ENCODE measurements at regions not wholly inside any gene's neighbourhood (a gene's known extent, or its start where the extent isn't known, plus 50 kb on each side); places are given as distances from the start of the nearest gene placed in this dataset.

DNA sequence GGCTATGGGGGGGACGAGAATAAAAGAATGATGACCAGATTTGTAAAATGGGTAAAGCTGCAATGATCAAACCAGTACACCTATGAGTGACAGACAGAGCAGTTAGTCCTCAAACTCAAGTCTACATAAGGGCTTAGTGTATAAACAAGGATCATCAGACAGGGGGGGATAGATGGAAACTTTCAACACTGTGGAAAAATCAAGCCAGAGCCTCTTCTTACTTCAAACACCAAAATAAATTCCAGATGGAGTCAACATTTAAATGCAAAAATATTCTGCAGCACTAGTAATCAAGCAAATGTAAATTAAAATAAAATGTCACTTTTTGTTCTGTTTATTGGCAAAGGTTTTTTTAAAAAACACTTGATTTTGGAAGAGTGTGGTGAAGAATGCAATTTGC, 205.9 kb upstream of the RGMA start:
- no peak for DNase-seq

DNA sequence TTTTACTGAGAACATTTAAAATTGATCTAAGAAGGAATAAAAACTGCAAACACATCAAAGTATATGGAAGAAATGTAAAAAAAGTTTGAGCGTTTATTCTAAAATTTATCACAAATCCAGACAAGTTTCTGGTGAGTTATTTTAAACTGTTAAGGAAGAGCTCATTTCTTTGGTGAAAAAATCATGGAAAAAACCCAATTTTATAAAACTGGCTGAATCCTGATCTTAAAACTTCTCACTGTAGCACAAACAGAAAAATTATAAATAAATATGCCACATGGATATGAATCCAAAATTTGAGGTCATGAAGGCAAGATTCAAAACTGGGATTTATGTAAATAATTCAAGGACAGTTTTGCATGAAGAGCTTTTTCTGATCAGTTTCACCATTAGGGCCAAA, 205.1 kb upstream of the RGMA start:
- DNase-seq: no peak

DNA sequence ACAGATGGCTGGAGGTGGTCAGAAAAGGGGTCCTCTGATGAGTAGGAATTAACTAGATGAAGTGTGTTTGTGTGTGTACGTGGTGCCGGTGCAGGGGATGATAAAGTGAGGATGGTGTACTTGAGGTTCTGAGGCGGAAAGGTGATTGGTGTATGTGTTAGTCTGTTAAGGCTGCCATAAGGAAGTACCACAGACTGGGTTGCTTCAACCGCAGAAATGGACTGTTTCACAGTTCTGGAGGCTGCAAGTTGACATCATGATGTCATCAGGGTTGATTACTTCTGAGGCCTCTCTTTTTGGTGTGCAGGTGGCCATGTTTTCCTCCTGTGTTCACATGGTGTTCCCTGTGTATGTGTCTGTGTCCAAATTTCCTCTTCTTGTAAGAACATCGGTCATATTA, 202.4 kb upstream of the RGMA start:
- no peak for DNase-seq

DNA sequence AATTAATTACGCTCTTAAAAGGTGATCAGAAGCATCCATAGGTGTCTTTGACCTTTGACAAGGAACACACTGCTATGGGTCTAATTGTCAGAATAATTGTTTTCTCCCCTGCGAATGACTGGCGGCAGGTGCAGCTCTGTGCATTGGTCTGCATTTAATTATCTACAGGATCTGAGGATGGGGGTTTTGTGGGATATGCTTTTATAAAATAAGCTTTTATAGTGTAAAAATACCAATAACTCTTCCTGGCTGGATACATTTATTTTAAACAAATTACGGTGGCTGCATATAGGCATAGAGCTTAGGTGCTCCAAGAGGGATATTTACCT, 201.6 kb upstream of the RGMA start:
- DNase-seq: no peak

DNA sequence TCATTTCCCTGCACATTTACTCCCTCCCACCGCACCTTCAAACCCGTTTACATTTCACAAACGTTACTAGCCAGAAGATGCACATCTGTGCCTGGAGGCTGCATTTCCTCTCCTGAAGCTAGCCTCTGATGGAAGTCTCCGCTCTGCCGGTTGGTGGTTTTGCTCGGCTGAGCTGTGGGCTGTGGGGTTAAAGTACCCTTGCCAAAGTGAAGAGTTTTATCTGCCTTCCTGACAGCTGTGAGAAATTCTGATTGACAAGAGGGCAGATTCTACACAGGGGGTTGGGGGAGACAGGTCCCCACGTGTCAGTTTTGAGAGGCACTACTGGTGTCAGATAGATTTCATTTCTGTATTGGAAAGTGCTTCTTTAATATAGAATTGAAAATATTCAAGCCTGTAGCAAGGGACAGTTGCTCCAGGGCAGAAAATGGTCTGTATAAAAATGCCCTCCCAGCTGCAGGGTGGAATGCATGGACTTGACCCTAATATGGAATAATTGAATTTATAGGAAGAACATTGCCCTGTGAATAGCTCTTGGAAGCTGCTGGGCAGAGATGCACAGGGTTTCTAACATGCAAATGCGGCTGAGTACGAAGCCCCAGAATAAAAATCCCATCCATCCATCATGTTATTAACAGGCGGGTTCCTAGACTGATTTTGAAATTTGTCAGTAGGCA, 201.1 kb upstream of the RGMA start:
- DNase-seq: no peak

DNA sequence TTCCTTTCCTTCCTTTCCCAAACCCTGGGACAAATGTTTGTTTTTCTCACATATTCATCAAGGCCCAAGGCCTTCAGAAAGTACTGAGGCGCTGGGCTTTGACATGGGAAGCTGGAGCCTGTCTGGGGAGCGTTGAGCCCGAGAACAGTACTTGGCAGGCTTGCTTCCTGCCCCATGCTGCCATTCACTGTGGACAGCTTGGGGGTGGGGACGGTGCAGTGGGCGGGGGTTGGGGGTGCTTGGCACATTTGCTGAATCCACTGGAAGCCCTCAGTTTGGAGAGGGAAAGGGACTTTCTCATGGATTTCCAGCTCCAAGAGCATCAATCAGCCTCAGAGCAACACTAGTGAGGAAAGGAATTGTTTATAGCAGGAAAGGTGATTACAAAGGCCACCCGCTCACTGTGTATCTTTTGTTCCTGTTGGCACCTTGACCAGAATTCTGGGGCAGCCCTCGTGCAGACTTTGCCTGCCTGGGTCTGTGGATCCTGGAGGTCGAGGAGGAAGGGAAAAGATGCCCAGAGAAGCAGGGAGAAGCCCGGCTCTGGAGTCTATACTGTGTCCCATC, 199.8 kb upstream of the RGMA start:
- no peak for DNase-seq

DNA sequence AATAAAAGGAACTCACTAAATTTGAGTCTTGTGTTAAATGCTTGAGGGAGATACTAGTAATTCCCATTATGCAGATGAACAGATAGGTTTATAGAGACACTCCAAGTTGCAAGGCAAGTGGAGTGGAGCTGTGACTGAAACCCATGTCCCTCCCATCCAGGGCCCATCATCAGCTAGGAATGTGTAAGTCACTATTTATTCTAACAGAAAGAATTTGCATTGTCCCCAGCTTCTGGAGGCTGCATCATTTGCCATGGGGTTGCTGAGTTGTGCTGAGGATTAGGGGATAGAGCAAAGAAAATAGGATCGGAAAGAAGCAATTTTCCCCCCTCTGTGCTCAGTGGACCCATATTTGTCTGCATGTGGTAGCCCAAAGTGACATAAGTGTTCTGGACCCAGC, 197.4 kb upstream of the RGMA start:
- DNase-seq: no peak

DNA sequence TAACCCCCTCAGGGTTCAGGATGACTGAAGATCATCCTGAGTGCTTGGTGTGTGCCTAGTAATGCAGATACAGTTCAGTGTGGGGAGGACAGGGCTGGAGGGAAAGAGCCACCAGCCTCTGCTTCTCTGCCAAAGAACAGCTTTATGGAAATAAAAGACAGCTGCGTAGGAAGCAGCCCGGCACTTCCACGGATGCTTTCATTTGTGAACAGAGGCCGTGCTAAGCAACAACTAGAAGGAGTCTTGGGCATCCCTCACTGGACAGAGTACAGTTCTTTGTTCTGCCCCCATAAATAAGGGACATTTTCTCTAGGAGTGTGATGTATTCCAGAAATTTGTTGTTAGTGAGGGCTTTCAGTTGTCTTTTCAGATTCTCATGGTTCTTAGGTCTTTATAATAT, 194.8 kb upstream of the RGMA start:
- DNase-seq: no peak

DNA sequence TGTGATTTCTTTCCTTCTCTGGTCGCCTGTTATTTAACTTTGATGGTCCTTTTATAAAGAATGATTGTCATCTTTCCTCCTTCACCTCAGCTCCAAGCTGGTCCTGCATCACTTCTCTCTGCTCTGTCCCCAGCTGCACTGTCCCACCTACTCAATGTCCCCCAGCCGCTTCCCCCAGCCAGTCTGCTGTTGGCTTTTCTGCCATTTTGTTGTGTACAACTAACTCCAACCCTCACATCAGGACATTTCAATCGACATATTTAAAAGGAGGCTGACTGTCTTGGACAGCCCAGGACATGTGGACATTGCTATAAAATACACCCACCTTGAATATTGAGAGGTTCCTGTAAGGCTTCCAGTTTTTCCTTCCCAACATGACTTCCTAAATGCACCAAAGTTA, 193.8 kb upstream of the RGMA start:
- no peak for DNase-seq

DNA sequence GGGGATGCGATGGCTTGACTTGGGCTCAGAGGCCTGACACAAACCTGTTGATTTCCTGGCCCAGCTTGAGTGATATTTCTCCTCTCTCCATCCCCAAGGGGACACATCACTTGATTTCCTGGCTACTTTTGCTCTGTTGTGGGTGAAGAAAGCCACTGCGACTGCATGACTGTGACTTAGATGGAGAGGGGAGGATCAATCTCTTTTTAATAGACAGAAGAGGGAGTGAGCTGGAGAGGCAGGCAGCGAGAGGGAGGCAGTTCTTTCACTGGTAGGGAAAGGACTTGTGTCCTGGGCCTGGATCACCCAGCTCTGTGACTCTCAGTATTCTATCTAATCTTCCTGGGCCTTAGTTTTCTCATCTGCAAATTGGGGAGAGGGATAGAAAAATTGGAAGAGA, 189.8 kb upstream of the RGMA start:
- DNase-seq: no peak

DNA sequence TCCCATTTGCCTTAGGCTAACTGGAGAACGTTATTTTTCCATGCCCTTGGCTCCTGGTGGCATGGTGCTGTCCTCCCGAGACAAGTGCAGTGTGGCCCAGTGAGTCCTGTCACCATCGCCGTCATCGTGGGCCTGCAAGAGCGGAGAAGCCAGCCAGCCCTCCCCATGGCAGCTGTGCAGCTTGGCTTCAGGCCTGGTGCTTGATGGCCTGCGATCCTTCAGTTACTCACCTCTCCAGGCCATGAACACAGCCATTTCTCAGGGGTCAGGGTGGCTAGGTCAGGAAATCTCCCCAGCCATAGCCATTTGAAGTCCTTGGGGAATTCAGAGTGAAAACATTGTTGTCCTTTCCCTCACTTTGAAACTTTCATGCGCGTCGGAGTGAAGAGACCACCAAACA, 189.0 kb upstream of the RGMA start:
- no peak for DNase-seq

DNA sequence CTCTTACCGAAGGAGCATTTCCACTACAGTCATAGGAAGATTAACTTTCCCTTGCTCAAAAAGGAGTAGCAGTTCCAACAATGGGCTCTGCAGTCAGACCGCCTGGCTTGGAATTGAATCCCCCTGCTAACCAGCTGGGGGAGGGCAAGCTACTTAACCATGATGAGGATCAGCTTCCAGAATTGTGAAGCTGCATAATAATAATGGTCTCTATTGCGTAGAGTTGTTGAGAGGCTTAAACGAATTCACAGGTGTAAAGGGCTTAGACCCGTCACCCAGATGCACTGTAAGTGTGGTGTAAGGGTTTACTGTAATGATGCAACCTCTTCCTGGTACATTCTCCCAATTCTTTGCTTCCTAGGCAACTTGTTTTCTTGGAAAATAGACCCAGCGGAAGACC, 185.2 kb upstream of the RGMA start:
- DNase-seq: no peak

DNA sequence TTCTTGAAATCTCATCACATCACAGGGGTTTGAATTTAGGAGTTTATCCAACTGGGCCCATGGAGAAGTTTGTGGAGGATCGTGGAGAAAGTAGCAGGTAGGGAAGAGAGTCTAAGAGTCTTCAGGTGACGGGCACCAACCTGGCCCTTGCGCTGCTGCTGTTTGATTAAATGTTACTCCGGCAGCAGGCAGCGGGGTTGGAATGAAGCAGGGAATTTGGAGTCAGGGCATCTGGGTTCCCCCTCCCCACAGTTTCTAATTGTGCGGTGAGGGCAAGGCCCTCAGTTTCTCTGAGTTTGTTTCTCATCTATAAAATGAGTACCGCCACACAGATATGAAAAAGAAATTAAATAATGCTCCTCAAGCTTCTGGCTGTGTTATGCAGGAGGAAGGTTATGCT, 182.9 kb upstream of the RGMA start:
- no peak for DNase-seq

DNA sequence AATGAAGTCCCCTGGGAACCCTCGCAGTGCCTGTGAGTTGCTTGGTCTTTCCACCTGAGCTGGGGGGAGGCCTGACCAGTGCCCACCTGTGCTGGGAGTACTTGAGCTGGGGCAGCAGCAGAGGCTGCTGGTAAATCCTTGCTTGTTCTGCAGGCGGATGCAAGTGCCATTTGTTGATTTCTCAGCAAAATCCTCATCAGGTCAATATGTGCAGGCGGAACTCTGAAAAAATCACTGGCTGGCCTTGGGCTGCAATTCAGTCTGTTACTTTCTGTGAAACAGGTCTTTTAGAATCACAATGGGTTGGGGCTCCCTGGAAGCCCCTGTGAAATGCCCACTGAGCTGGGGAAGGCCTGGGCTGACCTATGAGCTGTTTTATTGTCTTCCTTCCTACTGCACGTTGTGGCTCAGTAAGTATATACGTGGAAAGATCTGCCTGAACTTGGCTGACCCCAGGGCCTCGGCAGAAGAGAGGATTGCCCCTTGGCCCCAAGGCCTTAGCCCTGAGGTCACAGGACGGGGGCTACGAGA, 182.0 kb upstream of the RGMA start:
- no peak for DNase-seq

DNA sequence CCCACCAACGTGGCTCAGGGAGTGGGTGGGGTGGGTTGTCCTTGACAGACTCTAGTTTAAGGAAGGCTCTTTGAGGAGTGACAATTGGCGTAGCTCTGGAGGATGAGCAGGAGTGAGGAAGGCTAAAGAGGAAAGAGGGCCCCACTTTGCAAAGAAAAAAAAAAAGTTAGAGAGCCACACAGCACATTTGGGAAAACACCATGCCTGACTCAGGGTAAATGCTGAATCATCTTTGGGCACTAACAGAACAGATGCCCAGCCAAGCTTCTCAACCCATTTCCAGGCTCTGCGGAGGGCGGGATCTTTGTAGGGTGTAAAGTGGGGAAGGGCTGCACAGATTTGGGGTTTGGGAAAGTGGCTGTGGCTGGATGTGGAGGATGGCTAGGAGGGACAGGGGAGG, 179.1 kb upstream of the RGMA start:
- DNase-seq: no peak

DNA sequence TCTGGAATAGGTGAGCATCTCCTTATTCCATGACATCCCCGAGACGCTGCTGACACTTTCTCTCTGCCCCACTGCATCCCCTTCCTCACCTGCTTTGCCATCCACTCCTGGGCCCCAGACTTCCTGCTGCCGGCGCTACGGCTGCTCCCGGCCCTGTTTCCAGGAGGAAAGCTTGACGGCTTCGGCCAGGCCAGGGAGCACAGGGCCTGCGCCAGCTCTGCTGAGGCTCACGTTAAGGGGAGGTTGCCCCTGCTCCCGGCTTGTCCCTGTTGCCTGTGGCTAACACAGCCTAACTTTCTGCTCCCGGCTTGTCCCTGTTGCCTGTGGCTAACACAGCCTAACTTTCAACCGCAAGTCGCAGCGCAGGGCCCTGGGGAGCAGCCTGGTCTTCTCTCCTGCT, 177.3 kb upstream of the RGMA start:
- DNase-seq: no peak

DNA sequence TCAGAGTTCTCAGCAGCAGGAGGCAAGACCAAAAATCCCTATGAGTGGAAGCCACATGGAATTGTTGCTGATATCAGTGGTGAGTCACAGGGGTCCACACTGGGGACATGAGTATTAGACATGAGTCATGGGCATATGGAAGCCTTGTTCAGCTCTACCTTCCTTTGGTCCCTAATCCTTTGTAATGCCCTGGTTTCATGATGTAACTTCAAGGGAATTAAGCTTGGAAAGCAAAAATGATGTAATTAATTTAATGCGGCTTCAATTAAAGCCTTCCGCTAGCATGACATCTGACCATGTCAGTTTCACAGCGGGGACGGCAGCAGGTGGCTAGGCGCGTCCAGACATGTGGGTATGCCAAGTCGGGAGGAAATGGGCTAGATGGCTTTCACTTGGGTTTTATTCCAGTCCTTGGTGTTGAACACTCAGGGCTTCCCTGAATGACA, 176.1 kb upstream of the RGMA start:
- no peak for DNase-seq

DNA sequence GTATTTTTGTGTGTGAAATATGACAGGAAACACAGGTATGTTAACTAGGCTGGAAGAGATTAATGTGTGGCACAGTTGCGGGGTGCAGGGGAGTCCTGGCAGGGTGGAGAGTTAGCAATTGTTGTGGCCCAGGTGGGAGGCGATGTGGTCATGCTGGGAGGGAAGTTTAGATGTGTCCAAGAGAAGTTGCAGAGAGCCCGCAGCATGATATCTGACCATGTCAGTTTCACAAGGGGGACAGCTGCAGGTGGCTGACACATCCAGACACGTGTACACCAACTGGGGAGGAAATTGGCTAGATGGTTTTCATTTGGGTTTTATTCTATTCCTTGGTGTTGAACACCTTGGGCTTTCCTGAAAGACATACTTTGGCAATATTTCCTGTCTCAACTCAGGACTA, 172.8 kb upstream of the RGMA start:
- no peak for DNase-seq

DNA sequence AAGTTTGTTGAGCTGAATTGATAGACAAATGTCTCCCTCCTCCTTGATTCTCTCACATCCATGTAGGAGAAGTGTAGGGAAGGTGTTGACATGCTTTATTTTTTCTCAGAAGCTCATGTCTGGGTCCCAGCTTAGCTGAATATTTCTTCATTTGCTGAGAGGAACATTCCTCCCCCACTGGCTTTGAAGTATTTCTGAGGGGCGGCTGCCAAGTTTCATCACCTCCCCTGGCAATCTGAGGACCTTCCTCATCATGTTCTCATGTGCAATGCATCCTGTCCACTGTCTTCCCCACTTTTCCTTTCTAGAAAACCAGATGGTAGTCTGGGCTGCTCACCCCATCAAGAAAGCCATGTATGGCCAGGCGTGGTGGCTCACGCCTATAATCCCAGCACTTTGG, 168.9 kb upstream of the RGMA start:
- no peak for DNase-seq

DNA sequence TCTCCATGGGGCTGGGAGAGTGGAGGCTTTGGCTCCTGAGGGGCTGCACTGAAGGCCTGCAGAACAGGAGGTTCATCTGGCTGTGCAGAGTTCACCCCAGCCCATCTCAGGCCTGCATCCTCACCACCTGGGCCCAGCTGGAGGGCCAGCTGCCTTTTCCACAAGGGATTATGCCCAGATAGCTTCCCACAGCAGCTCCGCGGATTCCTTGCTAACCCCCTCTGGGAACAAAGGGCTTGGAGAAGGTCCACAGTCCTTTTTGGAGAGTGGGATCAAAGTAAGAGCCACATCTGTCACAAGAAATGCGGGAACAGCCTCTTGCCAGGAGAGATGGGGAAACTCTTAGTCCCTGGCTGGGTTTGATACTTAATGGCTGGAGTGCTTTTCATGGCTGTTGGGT, 164.7 kb upstream of the RGMA start:
- no peak for DNase-seq

DNA sequence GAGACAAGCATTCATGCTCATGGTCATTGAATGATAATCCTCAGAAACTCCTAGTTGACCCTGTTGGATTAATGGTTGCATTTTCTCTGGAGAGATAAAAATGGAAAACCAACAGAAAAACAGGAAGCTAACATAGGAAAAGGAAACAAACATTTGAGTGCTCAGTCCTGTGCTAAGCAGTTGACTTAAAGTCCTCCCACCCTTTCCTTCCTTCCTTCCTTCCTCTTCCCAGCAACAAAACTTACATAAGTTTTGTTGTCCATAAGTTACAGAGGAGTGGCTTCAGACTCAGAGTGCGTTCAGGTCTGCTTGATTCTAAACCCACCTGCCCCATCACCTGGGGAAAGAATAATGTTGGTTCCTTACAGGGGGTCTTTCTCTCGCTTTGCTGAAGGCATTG, 163.8 kb upstream of the RGMA start:
- DNase-seq: no peak

DNA sequence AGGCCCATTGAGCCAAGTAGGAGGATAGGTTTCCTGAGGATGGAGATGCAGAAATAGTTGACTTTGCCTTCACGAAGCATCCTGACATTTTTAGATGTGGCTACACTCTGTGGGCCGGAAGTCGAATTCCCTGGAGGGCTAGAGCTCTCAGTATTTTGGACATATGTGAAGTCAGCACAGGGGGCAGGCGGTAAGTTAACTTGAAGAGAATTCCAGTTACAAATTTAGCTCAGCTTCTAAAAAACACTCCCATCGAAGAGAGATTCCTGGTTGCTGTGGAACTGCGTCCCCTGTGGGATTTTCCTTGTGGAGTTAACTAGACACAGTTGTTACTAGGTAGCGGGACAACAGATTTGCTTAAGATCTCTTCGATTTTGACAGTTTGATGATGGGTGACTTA, 161.9 kb upstream of the RGMA start:
- DNase-seq: no peak

DNA sequence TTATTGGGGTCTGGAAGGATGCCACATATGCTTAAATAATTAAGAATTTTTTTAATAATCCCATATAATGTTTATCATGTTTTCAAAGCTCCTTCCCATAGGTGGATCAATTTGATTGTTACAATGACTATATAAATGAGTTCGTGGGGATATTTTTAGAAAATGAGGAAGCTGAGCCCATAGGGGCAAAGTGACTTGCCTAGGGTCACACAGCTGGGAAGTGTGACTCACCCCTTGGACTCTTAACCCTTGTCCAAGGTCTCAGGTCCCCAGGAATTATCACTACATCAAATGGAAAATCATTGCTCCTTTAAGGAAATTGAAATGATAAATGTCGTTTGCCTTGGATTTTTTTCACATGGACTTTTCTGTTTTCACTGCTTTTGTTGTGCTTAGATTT, 161.2 kb upstream of the RGMA start:
- DNase-seq: no peak

DNA sequence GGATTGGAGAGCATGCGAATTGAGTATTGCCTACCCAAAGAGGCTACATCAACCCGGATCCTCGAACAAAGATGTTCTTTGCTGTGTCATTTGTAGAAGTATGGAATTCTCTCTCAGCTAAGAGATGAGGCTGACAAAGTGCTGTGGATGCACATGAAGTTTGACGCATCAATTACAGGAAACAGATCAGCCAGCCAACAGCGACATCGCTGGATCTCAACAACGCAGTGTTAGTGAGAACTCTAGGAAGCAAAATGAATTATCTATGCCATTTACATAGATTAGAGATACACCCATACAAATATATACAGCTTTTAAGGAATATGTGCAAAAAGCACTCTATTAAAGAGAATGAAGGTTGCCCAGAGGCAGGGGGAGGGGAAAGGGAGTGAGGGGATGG, 160.6 kb upstream of the RGMA start:
- DNase-seq: no peak

DNA sequence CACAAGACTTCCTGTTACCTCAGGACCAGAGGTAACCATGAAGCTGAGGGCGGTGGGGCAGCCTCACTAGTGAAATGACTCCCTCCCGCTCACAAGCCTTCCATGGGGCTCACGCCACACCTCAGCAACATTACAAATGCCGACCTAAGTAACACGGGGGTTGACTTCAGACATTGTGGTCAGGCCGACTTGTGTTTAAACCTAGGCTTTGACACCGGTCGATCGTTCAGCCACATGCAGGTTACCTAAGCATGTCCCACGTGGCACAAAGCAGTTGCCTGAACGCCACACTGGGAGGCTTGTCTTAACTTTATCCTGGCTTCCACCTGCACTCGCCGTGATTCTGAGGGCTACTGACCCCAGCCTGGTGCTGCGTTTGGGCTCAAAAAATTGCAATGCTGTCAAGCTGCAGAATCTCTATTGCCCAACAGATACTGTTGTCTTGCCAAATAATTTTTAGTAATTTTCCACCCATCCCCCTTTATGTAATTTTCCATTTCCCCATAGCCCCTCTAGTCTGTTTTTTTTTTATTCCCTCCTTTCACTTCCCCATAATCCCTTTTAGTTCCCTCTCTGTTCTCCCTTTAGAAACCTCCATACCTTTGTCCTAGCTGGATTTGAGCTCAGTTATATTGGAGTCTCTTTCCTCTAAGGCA, 158.6 kb upstream of the RGMA start:
- no peak for DNase-seq

All from amniotic stem cell (primary cell).